Endodermal cell (in vitro differentiated cells): ENCODE measurements at regions not wholly inside any gene's neighbourhood (a gene's known extent, or its start where the extent isn't known, plus 50 kb on each side); places are given as distances from the start of the nearest gene placed in this dataset.

Experiments
- DNase-seq: peaks from one replicate; pipeline ENCODE4 v3.0.0-alpha.2; 2017
- H3K27ac ChIP-seq: 2 replicates; pipeline ENCODE4 v1.5.1; 2013; ENCODE audit warnings: mild to moderate bottlenecking, low read depth, low read length, moderate library complexity
- H3K27me3 ChIP-seq: 2 replicates; pipeline ENCODE4 v1.6.1; 2013; ENCODE audit warnings: mild to moderate bottlenecking, low read length, moderate library complexity; ENCODE audit not compliant: insufficient read depth, control insufficient read depth, poor library complexity, severe bottlenecking
- H3K36me3 ChIP-seq: 2 replicates; pipeline ENCODE4 v1.7.0; 2013; ENCODE audit warnings: mild to moderate bottlenecking, low read length, moderate library complexity; ENCODE audit not compliant: control insufficient read depth, insufficient read depth
- H3K4me1 ChIP-seq: one replicate; pipeline ENCODE4 v1.7.0; 2013; ENCODE audit warnings: low read length; ENCODE audit not compliant: control insufficient read depth, insufficient read depth
- H3K4me3 ChIP-seq: 2 replicates; pipeline ENCODE4 v1.5.1; 2013; ENCODE audit warnings: mild to moderate bottlenecking, low read length, moderate library complexity
- H3K9ac ChIP-seq: 2 replicates; pipeline ENCODE4 v1.6.1; 2013; ENCODE audit warnings: mild to moderate bottlenecking, low read length, moderate library complexity; ENCODE audit not compliant: poor library complexity, severe bottlenecking; ENCODE audit errors: extremely low read depth
- H3K9me3 ChIP-seq: 2 replicates; pipeline ENCODE4 v1.6.1; 2013; ENCODE audit warnings: mild to moderate bottlenecking, low read length, moderate library complexity; ENCODE audit not compliant: control insufficient read depth
- H3K27ac Mint-ChIP-seq: 2 replicates; pipeline ENCODE4 v1.8.0; 2020; ENCODE audit warnings: mixed read lengths
- H3K27me3 Mint-ChIP-seq: 2 replicates; pipeline ENCODE4 v1.8.0; 2021; ENCODE audit warnings: mild to moderate bottlenecking, mixed read lengths; ENCODE audit not compliant: insufficient read depth
- H3K36me3 Mint-ChIP-seq: 2 replicates; pipeline ENCODE4 v1.8.0; 2020; ENCODE audit warnings: low read depth, mixed read lengths
- H3K4me1 Mint-ChIP-seq: 2 replicates; pipeline ENCODE4 v1.8.0; 2020; ENCODE audit warnings: mixed read lengths
- H3K4me3 Mint-ChIP-seq: 2 replicates; pipeline ENCODE4 v1.8.0; 2020; ENCODE audit warnings: mild to moderate bottlenecking, moderate library complexity, mixed read lengths
- H3K9me3 Mint-ChIP-seq: 2 replicates; pipeline ENCODE4 v1.8.0; 2020; ENCODE audit warnings: mild to moderate bottlenecking, mixed read lengths
- WGBS, 2 experiments: methylation state at CpG; one replicate each; pipeline versions ENCODE4 v1.1.5 to v1.1.7; 2013; ENCODE audit warnings: missing lambda C conversion rate in 2 of 2, mixed read lengths in 1 of 2; ENCODE audit not compliant: insufficient coverage in 1 of 2, insufficient read length in 1 of 2; 5-methylcytosine and 5-hydroxymethylcytosine counted together
- TF ChIP-seq, protein P1 (sequence below): fragments of 200-600 bp; sonication (generic); conservative IDR thresholded peaks from 2 replicates; pipeline ENCODE4 v1.5.0; 2021; ENCODE audit warnings: antibody characterized with exemption, mild to moderate bottlenecking

DNA sequence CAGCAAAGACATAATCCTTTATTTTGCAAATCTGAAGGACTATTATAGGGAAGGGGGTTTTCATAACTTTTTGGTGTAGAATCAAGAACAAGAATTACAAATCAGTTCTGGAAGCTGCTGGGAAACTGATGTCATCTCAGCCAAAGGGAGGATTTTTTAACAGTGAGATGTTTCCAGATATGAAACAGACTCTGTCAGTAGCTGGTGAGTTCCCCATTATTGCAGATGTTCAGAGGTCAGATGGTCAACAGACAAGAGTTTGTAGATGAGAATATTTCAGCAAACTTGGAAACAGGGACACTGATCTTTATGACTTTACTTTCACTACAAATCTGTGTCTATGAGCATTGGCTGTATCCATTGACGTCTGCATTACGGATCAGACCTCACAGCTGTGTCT, 71.9 kb upstream of the LPP start:
- TF ChIP-seq, protein P1, sequence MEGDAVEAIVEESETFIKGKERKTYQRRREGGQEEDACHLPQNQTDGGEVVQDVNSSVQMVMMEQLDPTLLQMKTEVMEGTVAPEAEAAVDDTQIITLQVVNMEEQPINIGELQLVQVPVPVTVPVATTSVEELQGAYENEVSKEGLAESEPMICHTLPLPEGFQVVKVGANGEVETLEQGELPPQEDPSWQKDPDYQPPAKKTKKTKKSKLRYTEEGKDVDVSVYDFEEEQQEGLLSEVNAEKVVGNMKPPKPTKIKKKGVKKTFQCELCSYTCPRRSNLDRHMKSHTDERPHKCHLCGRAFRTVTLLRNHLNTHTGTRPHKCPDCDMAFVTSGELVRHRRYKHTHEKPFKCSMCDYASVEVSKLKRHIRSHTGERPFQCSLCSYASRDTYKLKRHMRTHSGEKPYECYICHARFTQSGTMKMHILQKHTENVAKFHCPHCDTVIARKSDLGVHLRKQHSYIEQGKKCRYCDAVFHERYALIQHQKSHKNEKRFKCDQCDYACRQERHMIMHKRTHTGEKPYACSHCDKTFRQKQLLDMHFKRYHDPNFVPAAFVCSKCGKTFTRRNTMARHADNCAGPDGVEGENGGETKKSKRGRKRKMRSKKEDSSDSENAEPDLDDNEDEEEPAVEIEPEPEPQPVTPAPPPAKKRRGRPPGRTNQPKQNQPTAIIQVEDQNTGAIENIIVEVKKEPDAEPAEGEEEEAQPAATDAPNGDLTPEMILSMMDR = no peak
- no peaks in the 10 kb centered on the region for H3K4me1 ChIP-seq
- DNase-seq = no peak
- Mint-ChIP-seq H3K4me1 (no peaks in the 10 kb centered on the region), H3K9me3 (peaks cover 7% of the 10 kb centered on the region), H3K36me3 (no peaks in the 10 kb centered on the region), H3K4me3 (no peak overlapping the region), H3K27ac (no peak overlapping the region), H3K27me3 (no peaks in the 10 kb centered on the region)
- H3K9me3 ChIP-seq = no peaks in the 10 kb centered on the region
- H3K9ac ChIP-seq = no peak overlapping the region
- no peaks in the 10 kb centered on the region for H3K36me3 ChIP-seq
- H3K27me3 ChIP-seq = no peaks in the 10 kb centered on the region
- 91% methylated on average over 2 of the region's 2 CpGs; no CpG with 5 or more reads in 1 of the 2 experiments for WGBS, 2 experiments
- H3K27ac ChIP-seq = no peak overlapping the region
- H3K4me3 ChIP-seq = no peak overlapping the region

DNA sequence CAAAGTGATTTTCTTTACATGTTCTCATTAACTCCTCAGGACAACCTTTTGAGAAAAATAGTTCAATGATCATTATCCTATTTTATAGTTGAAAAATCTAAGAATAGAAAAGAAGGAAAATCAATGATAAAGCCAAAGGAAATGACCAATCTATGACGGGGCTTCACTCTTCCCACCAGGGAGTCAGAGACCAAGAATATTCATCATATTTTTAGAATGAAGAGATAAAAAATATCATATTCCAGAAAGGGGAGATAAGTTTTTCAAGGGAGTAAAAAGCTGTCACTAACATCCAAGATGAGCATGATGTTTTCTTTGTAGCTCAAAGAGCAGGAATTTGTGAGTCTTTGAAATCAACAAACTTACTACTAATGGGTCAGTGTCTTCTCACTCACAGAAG, 71.5 kb upstream of the LPP start:
- no peak overlapping the region for H3K4me3 ChIP-seq
- H3K9me3 Mint-ChIP-seq = peaks cover 7% of the 10 kb centered on the region
- no peaks in the 10 kb centered on the region for H3K36me3 Mint-ChIP-seq
- no peak overlapping the region for H3K27ac ChIP-seq
- no peak overlapping the region for H3K4me3 Mint-ChIP-seq
- TF ChIP-seq, protein P1 = no peak
- H3K9me3 ChIP-seq = no peaks in the 10 kb centered on the region
- no peak for DNase-seq
- H3K36me3 ChIP-seq = no peaks in the 10 kb centered on the region
- H3K4me1 ChIP-seq = no peaks in the 10 kb centered on the region
- no peaks in the 10 kb centered on the region for H3K27me3 Mint-ChIP-seq
- no peak overlapping the region for H3K9ac ChIP-seq
- H3K27me3 ChIP-seq = no peaks in the 10 kb centered on the region
- WGBS, 2 experiments = 83% methylated on average over 1 of the region's 1 CpG; no CpG with 5 or more reads in 1 of the 2 experiments
- no peak overlapping the region for H3K27ac Mint-ChIP-seq
- H3K4me1 Mint-ChIP-seq = no peaks in the 10 kb centered on the region

DNA sequence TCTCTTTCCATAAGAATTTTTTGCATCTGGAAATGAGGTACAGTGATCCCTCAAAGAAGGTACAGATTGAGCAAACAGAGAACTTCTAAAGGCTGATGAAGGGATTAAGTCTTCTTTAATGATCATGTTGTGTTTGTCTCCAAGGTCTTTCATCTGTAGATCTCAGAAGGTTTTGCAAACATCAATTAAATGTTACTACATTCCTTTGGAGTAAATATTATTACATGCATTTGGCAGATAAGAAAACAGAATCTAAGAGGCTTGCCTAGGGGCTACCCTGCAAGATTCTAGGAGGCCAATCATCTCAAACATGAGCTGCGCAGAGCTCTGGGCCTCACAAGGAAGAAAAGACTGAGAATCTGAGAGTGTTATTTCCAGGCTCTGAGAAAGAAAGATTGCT, 70.9 kb upstream of the LPP start:
- Mint-ChIP-seq H3K27me3 (no peaks in the 10 kb centered on the region), H3K4me1 (no peaks in the 10 kb centered on the region), H3K9me3 (peaks cover 7% of the 10 kb centered on the region), H3K36me3 (no peaks in the 10 kb centered on the region), H3K27ac (no peak overlapping the region), H3K4me3 (no peak overlapping the region)
- Histone ChIP-seq H3K9ac (no peak overlapping the region), H3K27me3 (no peaks in the 10 kb centered on the region), H3K27ac (no peak overlapping the region), H3K36me3 (no peaks in the 10 kb centered on the region), H3K9me3 (no peaks in the 10 kb centered on the region), H3K4me3 (no peak overlapping the region), H3K4me1 (no peaks in the 10 kb centered on the region)
- no peak for DNase-seq
- WGBS, 2 experiments = 96 to 100% methylated on average over 1 of the region's 1 CpG
- TF ChIP-seq, protein P1 = no peak
